ENCODE measurements at regions not wholly inside any gene's neighbourhood (a gene's known extent, or its start where the extent isn't known, plus 50 kb on each side); places are given as distances from the start of the nearest gene placed in this dataset.

GRCh38 chr18:68040198-68040597 lies 523.7 kb upstream of the DSEL start:
- Histone ChIP-seq H3K36me3 (no peaks in the 10 kb centered on the region), H3K27ac (no peak overlapping the region), H3K4me3 (no peak overlapping the region), H3K9me3 (no peaks in the 10 kb centered on the region), H3K27me3 (no peaks in the 10 kb centered on the region), H3K4me1 (ENCODE audit: insufficient read depth) (peaks cover 1% of the 10 kb centered on the region)
- intact Hi-C loops (cut with DNase I), result no loop called here
- WGBS, 3 donors, result 57 to 63% (median 60%) methylated on average over 3 of the region's 3 CpGs
- no peak for DNase-seq
- TF ChIP-seq CTCF (IDR thresholded peaks at IDR 0.05), result no peak
- TF ChIP-seq EP300 (IDR thresholded peaks at IDR 0.05), result no peak
- no peak for TF ChIP-seq POLR2A (IDR thresholded peaks at IDR 0.05)

- no peaks in the 10 kb centered on the region for H3K27me3 ChIP-seq
- intact Hi-C loops (cut with DNase I), result no loop called here
- 25 to 41% (median 31%) methylated on average over 8 of the region's 8 CpGs for WGBS, 3 donors
Measured at GRCh38 chr18:68035774-68036522, 519.4 kb upstream of the DSEL start.

GRCh38 chr18:68034296-68034695 lies 517.8 kb upstream of the DSEL start:
- intact Hi-C loops (cut with DNase I), result no loop called here
- no peak for DNase-seq
- Histone ChIP-seq H3K4me1 (ENCODE audit: insufficient read depth) (peaks cover 1% of the 10 kb centered on the region), H3K4me3 (no peak overlapping the region), H3K36me3 (no peaks in the 10 kb centered on the region), H3K27me3 (no peaks in the 10 kb centered on the region), H3K9me3 (no peaks in the 10 kb centered on the region), H3K27ac (no peak overlapping the region)
- TF ChIP-seq CTCF (IDR thresholded peaks at IDR 0.05) (no peak), POLR2A (IDR thresholded peaks at IDR 0.05) (no peak), EP300 (IDR thresholded peaks at IDR 0.05) (no peak)

More at GRCh38 chr18:68035774-68036522, 519.4 kb upstream of the DSEL start:
- H3K4me1 ChIP-seq (ENCODE audit: insufficient read depth), result peaks cover 1% of the 10 kb centered on the region
- H3K4me3 ChIP-seq, result no peak overlapping the region
- no peak overlapping the region for H3K27ac ChIP-seq
- H3K36me3 ChIP-seq, result no peaks in the 10 kb centered on the region
- no peak for DNase-seq
- H3K9me3 ChIP-seq, result no peaks in the 10 kb centered on the region
- TF ChIP-seq POLR2A (IDR thresholded peaks at IDR 0.05), result no peak
- no peak for TF ChIP-seq EP300 (IDR thresholded peaks at IDR 0.05)
- no peak for TF ChIP-seq CTCF (IDR thresholded peaks at IDR 0.05)

- TF ChIP-seq EP300 (IDR thresholded peaks at IDR 0.05) (no peak), POLR2A (IDR thresholded peaks at IDR 0.05) (no peak), CTCF (IDR thresholded peaks at IDR 0.05) (no peak)
- no peak overlapping the region for H3K4me3 ChIP-seq
- 50 to 63% (median 62%) methylated on average over 5 of the region's 5 CpGs for WGBS, 3 donors
- no peak for DNase-seq
- H3K27me3 ChIP-seq, result no peaks in the 10 kb centered on the region
- H3K27ac ChIP-seq, result no peak overlapping the region
- no peaks in the 10 kb centered on the region for H3K36me3 ChIP-seq
- H3K4me1 ChIP-seq (ENCODE audit: insufficient read depth), result peaks cover 1% of the 10 kb centered on the region
- intact Hi-C loops (cut with DNase I), result no loop called here
- H3K9me3 ChIP-seq, result no peaks in the 10 kb centered on the region
Measured at GRCh38 chr18:68033466-68033865, 516.9 kb upstream of the DSEL start.

All from ovary (tissue), 7 donors.